ENCODE measurements at regions not wholly inside any gene's neighbourhood (a gene's known extent, or its start where the extent isn't known, plus 50 kb on each side); places are given as distances from the start of the nearest gene placed in this dataset.
"Not testable (repeated sequence)": the region's sequence is repeated elsewhere in the genome, so short reads cannot be mapped to it uniquely, and the experiment has no call there.

GRCh38 chr1:198404632-198405031 is 135.8 kb downstream of the ATP6V1G3 start:
- TF ChIP-seq POLR2AphosphoS5 (IDR thresholded peaks at IDR 0.05; ENCODE audit: low read depth, low read length); CTCF (IDR thresholded peaks at IDR 0.05): not testable (repeated sequence)
